Testis (tissue), 2 donors: ENCODE measurements at regions not wholly inside any gene's neighbourhood (a gene's known extent, or its start where the extent isn't known, plus 50 kb on each side); places are given as distances from the start of the nearest gene placed in this dataset.
"Not testable (repeated sequence)": the region's sequence is repeated elsewhere in the genome, so short reads cannot be mapped to it uniquely, and the experiment has no call there.

ENCODE experiments used
- DNase-seq: peaks from one replicate; pipeline ENCODE4 v3.0.0-alpha.2; 2019
- H3K27ac ChIP-seq, 2 donors: fragments of 200-600 bp; sonication (generic); one replicate each; pipeline ENCODE4 v1.5.1; 2019
- H3K27me3 ChIP-seq: fragments of 200-600 bp; sonication (generic); one replicate; pipeline ENCODE4 v1.5.1; 2019
- H3K36me3 ChIP-seq: fragments of 200-600 bp; sonication (generic); one replicate; pipeline ENCODE4 v1.5.1; 2017; ENCODE audit warnings: low read depth; ENCODE audit errors: missing control alignments
- H3K4me1 ChIP-seq: fragments of 200-600 bp; sonication (generic); one replicate; pipeline ENCODE4 v1.5.1; 2019
- H3K4me3 ChIP-seq, 2 donors: fragments of 200-600 bp; sonication (generic); one replicate each; pipeline ENCODE4 v1.5.1; 2017 to 2019
- H3K9me3 ChIP-seq: fragments of 200-600 bp; sonication (generic); one replicate; pipeline ENCODE4 v1.5.1; 2017
- POLR2A ChIP-seq: fragments of 450-650 bp; IDR thresholded peaks from one replicate; pipeline ENCODE4 v1.6.1; 2017; ENCODE audit warnings: antibody characterized with exemption, mild to moderate bottlenecking, moderate library complexity
- WGBS, 2 donors: methylation state at CpG; one replicate each; pipeline ENCODE4 v1.1.5; 2018; 5-methylcytosine and 5-hydroxymethylcytosine counted together
- intact Hi-C: fragments of 100-400 bp; cut with DNase I; formaldehyde crosslinking; loops from one replicate; pipeline ENCODE4 v1.15.1; 2023; ENCODE audit warnings: low total_unique reads
- TF ChIP-seq, protein P1 (sequence below), 3 experiments: fragments of 450-650 bp in 2 of 3; fragments of 200-600 bp in 1 of 3; sonication (generic) in 1 of 3; IDR thresholded peaks; one replicate each; pipeline ENCODE4 v1.5.1; 2016 to 2019; ENCODE audit warnings: antibody characterized with exemption in 3 of 3, mild to moderate bottlenecking in 2 of 3, moderate library complexity in 1 of 3

- H3K4me3 ChIP-seq, DNase-seq, H3K9me3 ChIP-seq, H3K27ac ChIP-seq, H3K36me3 ChIP-seq, H3K27me3 ChIP-seq, H3K4me1 ChIP-seq, intact Hi-C loops: not testable (repeated sequence)
- 76 to 86% methylated on average over 3 to 4 of the region's 4 CpGs for WGBS, 2 donors
These were observed 59.2 kb downstream of the CXorf49B start for GRCh38 chrX:71822314-71822713.

DNA sequence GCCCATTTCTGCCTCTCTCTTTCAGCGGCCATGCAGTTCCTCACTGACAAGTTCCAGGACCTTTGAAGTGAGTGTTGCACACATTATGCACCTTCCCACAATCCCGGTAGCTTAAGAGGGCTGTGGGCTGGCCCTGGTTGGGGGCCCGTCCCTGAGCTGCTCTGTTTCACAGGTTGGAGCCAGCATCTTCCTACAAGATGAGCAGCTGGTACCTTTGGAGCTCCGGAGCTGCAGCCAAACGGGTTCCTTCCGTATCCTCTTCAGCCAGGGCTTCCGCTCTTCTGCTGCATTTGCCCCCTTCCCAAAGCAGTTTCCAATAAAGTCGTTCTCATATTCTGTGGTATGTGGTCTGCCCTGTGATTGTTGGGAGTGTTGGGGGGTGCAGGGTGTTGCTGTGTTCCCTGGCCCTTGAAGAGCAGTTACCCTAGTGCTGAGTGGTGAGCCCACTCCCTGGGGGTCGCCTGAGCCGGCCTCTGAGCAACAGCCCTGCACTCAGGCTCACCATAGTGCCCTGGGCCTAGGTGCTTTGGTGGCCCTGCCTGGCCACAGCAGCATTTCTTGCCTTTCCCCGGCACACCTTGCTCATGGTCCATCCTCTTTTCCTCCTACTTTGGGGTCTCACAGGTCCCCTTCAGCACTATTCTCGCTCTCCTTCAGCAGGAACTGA lies 60.4 kb downstream of the CXorf49B start:
- TF ChIP-seq POLR2A: no peak
- TF ChIP-seq, protein P1, sequence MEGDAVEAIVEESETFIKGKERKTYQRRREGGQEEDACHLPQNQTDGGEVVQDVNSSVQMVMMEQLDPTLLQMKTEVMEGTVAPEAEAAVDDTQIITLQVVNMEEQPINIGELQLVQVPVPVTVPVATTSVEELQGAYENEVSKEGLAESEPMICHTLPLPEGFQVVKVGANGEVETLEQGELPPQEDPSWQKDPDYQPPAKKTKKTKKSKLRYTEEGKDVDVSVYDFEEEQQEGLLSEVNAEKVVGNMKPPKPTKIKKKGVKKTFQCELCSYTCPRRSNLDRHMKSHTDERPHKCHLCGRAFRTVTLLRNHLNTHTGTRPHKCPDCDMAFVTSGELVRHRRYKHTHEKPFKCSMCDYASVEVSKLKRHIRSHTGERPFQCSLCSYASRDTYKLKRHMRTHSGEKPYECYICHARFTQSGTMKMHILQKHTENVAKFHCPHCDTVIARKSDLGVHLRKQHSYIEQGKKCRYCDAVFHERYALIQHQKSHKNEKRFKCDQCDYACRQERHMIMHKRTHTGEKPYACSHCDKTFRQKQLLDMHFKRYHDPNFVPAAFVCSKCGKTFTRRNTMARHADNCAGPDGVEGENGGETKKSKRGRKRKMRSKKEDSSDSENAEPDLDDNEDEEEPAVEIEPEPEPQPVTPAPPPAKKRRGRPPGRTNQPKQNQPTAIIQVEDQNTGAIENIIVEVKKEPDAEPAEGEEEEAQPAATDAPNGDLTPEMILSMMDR (IDR thresholded peaks at IDR 0.05): no peak
- 68 to 70% methylated on average over 3 to 7 of the region's 12 CpGs for WGBS, 2 donors

DNA sequence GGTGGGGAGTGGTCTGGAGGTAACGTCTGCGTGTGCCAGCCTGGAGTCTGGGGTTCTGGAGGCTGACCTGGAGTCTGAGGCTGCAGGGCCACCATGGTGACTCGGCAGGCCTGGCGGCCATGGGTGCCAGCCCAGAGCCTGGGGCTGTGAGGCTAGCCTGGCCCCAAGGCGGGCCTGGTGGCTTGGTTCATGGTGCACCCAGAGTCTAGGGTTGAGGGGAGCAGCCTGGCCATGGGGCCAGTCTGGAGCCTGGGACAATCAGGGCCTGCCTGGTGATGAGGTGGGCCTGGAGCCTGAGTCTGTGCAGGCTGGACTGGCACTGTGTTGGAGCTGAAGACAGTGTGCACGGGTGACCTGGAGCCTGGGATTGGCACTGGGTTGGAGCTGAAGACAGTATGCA lies 64.9 kb downstream of the CXorf49B start:
- Histone ChIP-seq H3K4me1 (no peaks in the 10 kb centered on the region), H3K4me3 (no peak overlapping the region), H3K9me3 (no peaks in the 10 kb centered on the region), H3K27ac (no peak overlapping the region), H3K36me3 (no peaks in the 10 kb centered on the region), H3K27me3 (no peaks in the 10 kb centered on the region)
- WGBS, 2 donors: 83% methylated on average over 1 of the region's 6 CpGs; no CpG with 5 or more reads in 1 of the 2 donors
- intact Hi-C loops: no loop called here
- no peak for DNase-seq
- TF ChIP-seq POLR2A: no peak
- TF ChIP-seq, protein P1 (IDR thresholded peaks at IDR 0.05): no peak

More for the DNA sequence above, 60.4 kb downstream of the CXorf49B start:
- Histone ChIP-seq H3K27ac (no peak overlapping the region), H3K4me1 (no peaks in the 10 kb centered on the region), H3K4me3 (no peak overlapping the region), H3K9me3 (no peaks in the 10 kb centered on the region), H3K36me3 (no peaks in the 10 kb centered on the region), H3K27me3 (no peaks in the 10 kb centered on the region)
- no peak for DNase-seq
- intact Hi-C loops: no loop called here

DNA sequence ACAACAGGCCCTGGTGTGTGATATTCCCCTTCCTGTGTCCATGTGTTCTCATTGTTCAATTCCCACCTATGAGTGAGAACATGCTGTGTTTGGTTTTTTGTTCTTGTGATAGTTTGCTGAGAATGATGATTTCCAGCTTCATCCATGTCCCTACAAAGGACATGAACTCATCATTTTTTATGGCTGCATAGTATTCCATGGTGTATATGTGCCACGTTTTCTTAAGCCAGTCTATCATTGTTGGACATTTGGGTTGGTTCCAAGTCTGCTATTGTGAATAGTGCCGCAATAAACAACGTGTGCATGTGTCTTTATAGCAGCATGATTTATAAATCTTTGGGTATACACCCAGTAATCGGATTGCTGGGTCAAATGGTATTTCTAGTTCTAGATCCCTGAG lies 72.6 kb upstream of the NHSL2 start:
- 39 to 53% methylated on average over 2 to 4 of the region's 4 CpGs for WGBS, 2 donors

GRCh38 chrX:71846429-71846828 lies 64.2 kb upstream of the NHSL2 start:
- no peaks in the 10 kb centered on the region for H3K27me3 ChIP-seq
- TF ChIP-seq POLR2A: no peak
- no peak for DNase-seq
- WGBS, 2 donors: 67 to 100% methylated on average over 1 of the region's 1 CpG
- no peak overlapping the region for H3K4me3 ChIP-seq
- H3K36me3 ChIP-seq: no peaks in the 10 kb centered on the region
- intact Hi-C loops: no loop called here
- no peaks in the 10 kb centered on the region for H3K4me1 ChIP-seq
- H3K9me3 ChIP-seq: no peaks in the 10 kb centered on the region
- H3K27ac ChIP-seq: no peak overlapping the region

More for the DNA sequence above, 72.6 kb upstream of the NHSL2 start:
- H3K36me3 ChIP-seq, H3K27ac ChIP-seq, H3K27me3 ChIP-seq, DNase-seq, intact Hi-C loops, H3K4me3 ChIP-seq, H3K4me1 ChIP-seq, H3K9me3 ChIP-seq: not testable (repeated sequence)

- intact Hi-C loops: no loop called here
- H3K4me3 ChIP-seq: no peak overlapping the region
- WGBS, 2 donors: 65 to 88% methylated on average over 9 of the region's 9 CpGs
- H3K4me1 ChIP-seq: no peaks in the 10 kb centered on the region
- H3K36me3 ChIP-seq: no peaks in the 10 kb centered on the region
- no peak for DNase-seq
- TF ChIP-seq, protein P1 (IDR thresholded peaks at IDR 0.05): no peak
- TF ChIP-seq POLR2A: no peak
- no peaks in the 10 kb centered on the region for H3K27me3 ChIP-seq
- no peak overlapping the region for H3K27ac ChIP-seq
- no peaks in the 10 kb centered on the region for H3K9me3 ChIP-seq
These were observed 58.5 kb upstream of the NHSL2 start for GRCh38 chrX:71852182-71852581.
